OCI-LY1 (cell line): ENCODE measurements at regions not wholly inside any gene's neighbourhood (a gene's known extent, or its start where the extent isn't known, plus 50 kb on each side); places are given as distances from the start of the nearest gene placed in this dataset.

ENCODE experiments used
- H2AFZ ChIP-seq: fragments of 200-600 bp; sonication (generic), shearing (Covaris generic); 2 replicates; pipeline ENCODE4 v1.6.0; 2014; ENCODE audit warnings: antibody characterized with exemption, mild to moderate bottlenecking, low read length
- H3F3A ChIP-seq: fragments of 200-600 bp; sonication (generic), shearing (Covaris generic); 2 replicates; pipeline ENCODE4 v1.6.0; 2014; ENCODE audit warnings: mild to moderate bottlenecking, antibody characterized with exemption, low read length, moderate library complexity; ENCODE audit not compliant: insufficient read depth
- H3K27ac ChIP-seq: fragments of 200-600 bp; sonication (generic); 2 replicates; pipeline ENCODE4 v1.5.1; 2014; ENCODE audit warnings: low read length, mixed run types, mild to moderate bottlenecking, low read depth; ENCODE audit not compliant: poor library complexity, severe bottlenecking
- H3K27me3 ChIP-seq: fragments of 200-600 bp; sonication (generic); 2 replicates; pipeline ENCODE4 v1.6.0; 2014; ENCODE audit warnings: antibody characterized with exemption, mild to moderate bottlenecking, low read length, moderate library complexity; ENCODE audit not compliant: insufficient read depth
- H3K36me3 ChIP-seq: fragments of 200-600 bp; sonication (generic); 2 replicates; pipeline ENCODE4 v1.6.1; 2014; ENCODE audit warnings: mild to moderate bottlenecking, antibody characterized with exemption, low read length, moderate library complexity, mixed read lengths; ENCODE audit not compliant: insufficient read depth
- H3K4me1 ChIP-seq: fragments of 200-600 bp; sonication (generic); 2 replicates; pipeline ENCODE4 v1.5.1; 2014; ENCODE audit warnings: mild to moderate bottlenecking, low read length, moderate library complexity; ENCODE audit not compliant: insufficient read depth, severe bottlenecking
- H3K4me2 ChIP-seq: fragments of 200-600 bp; sonication (generic), shearing (Covaris generic); 2 replicates; pipeline ENCODE4 v1.6.1; 2014; ENCODE audit warnings: low read length
- H3K4me3 ChIP-seq: fragments of 200-600 bp; sonication (generic); 2 replicates; pipeline ENCODE4 v1.5.1; 2014; ENCODE audit warnings: low read length, low read depth, mild to moderate bottlenecking, mixed read lengths; ENCODE audit not compliant: poor library complexity, severe bottlenecking
- H3K79me2 ChIP-seq: fragments of 200-600 bp; shearing (Covaris generic); 2 replicates; pipeline ENCODE4 v1.6.1; 2016; ENCODE audit warnings: mixed run types, low read length, mixed read lengths; ENCODE audit not compliant: insufficient read depth
- H3K9ac ChIP-seq: fragments of 200-600 bp; sonication (generic), shearing (Covaris generic); 2 replicates; pipeline ENCODE4 v1.6.1; 2014; ENCODE audit warnings: mild to moderate bottlenecking, low read length, mixed read lengths
- H3K9me2 ChIP-seq: fragments of 200-600 bp; sonication (generic), shearing (Covaris generic); 2 replicates; pipeline ENCODE4 v1.6.1; 2014; ENCODE audit warnings: low read depth, mild to moderate bottlenecking, low read length, mixed read lengths
- H3K9me3 ChIP-seq: fragments of 200-600 bp; shearing (Covaris generic); 2 replicates; pipeline ENCODE4 v1.6.1; 2014; ENCODE audit warnings: low read length, mixed read lengths
- H4K20me1 ChIP-seq: fragments of 200-600 bp; sonication (generic), shearing (Covaris generic); 2 replicates; pipeline ENCODE4 v1.6.0; 2016; ENCODE audit warnings: mild to moderate bottlenecking, low read length; ENCODE audit not compliant: insufficient read depth
- EZH2 ChIP-seq: fragments of 200-600 bp; sonication (generic), shearing (Covaris generic); IDR thresholded peaks from 2 replicates; pipeline ENCODE4 v1.8.0; 2017; ENCODE audit warnings: borderline replicate concordance, mixed run types, mild to moderate bottlenecking, antibody characterized with exemption, low read length, moderate library complexity, mixed read lengths
- TF ChIP-seq, protein P1 (sequence below): fragments of 200-600 bp; sonication (generic), shearing (Covaris generic); IDR thresholded peaks from 2 replicates; pipeline ENCODE4 v1.5.1; 2017; ENCODE audit warnings: mild to moderate bottlenecking, antibody characterized with exemption, low read length, moderate library complexity, mixed read lengths

DNA sequence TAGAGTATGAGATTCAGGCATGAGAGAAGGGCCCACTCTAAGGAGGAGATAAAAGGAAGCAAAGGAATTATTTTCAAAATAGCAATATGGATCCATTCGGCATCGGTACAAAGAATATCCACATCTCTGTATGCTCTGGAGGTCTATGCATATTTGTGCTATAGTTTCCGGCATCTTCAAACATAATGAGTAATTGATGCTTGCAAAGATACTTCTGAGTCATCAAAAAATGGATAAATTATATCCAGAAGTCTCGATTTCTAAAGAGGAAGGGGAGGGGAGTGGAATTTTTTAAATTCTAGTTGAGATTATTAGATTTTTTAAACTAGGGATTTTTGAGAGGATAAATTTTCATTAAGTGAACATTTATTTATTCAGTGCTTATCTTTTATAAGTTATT, 72.9 kb upstream of the KIAA1217 start:
- TF ChIP-seq, protein P1, sequence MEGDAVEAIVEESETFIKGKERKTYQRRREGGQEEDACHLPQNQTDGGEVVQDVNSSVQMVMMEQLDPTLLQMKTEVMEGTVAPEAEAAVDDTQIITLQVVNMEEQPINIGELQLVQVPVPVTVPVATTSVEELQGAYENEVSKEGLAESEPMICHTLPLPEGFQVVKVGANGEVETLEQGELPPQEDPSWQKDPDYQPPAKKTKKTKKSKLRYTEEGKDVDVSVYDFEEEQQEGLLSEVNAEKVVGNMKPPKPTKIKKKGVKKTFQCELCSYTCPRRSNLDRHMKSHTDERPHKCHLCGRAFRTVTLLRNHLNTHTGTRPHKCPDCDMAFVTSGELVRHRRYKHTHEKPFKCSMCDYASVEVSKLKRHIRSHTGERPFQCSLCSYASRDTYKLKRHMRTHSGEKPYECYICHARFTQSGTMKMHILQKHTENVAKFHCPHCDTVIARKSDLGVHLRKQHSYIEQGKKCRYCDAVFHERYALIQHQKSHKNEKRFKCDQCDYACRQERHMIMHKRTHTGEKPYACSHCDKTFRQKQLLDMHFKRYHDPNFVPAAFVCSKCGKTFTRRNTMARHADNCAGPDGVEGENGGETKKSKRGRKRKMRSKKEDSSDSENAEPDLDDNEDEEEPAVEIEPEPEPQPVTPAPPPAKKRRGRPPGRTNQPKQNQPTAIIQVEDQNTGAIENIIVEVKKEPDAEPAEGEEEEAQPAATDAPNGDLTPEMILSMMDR: no peak
- TF ChIP-seq EZH2: no peak
- no peaks in the 10 kb centered on the region for H3K9me3 ChIP-seq
- no peaks in the 10 kb centered on the region for H4K20me1 ChIP-seq
- H3K9me2 ChIP-seq: no peaks in the 10 kb centered on the region
- no peak overlapping the region for H3K27ac ChIP-seq
- no peaks in the 10 kb centered on the region for H3K27me3 ChIP-seq
- no peak overlapping the region for H3K4me2 ChIP-seq
- H3F3A ChIP-seq: no peaks in the 10 kb centered on the region
- no peaks in the 10 kb centered on the region for H3K4me1 ChIP-seq
- no peaks in the 10 kb centered on the region for H3K36me3 ChIP-seq
- no peak overlapping the region for H3K4me3 ChIP-seq
- no peak overlapping the region for H3K9ac ChIP-seq
- H2AFZ ChIP-seq: no peak overlapping the region
- no peaks in the 10 kb centered on the region for H3K79me2 ChIP-seq

DNA sequence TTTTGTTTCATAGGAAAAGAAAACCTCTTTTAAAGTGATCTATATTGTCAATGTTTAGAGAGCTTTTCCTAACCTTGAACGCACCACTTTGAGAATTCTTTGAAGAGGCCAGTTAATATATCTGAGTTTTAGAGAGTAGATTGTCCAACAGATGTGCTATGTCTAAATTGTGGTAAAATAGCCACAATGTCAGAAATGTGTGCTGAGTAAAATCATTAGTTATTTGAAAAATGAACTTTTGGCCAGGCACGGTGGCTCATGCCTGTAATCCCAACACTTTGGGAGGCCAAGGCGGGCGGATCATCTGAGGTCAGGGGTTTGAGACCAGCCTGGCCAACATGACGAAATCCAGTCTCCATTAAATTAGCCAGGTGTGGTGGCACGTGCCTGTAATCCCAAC, 61.6 kb upstream of the KIAA1217 start:
- Histone ChIP-seq H3K36me3 (no peaks in the 10 kb centered on the region), H3K4me3 (no peak overlapping the region), H3K27ac (no peak overlapping the region), H3K4me1 (no peaks in the 10 kb centered on the region), H3K9me3 (no peaks in the 10 kb centered on the region), H4K20me1 (no peaks in the 10 kb centered on the region), H2AFZ (no peak overlapping the region), H3K9ac (no peak overlapping the region), H3K27me3 (no peaks in the 10 kb centered on the region), H3K79me2 (no peaks in the 10 kb centered on the region), H3F3A (no peaks in the 10 kb centered on the region), H3K4me2 (no peak overlapping the region), H3K9me2 (no peaks in the 10 kb centered on the region)
- TF ChIP-seq EZH2: no peak
- TF ChIP-seq, protein P1: no peak

DNA sequence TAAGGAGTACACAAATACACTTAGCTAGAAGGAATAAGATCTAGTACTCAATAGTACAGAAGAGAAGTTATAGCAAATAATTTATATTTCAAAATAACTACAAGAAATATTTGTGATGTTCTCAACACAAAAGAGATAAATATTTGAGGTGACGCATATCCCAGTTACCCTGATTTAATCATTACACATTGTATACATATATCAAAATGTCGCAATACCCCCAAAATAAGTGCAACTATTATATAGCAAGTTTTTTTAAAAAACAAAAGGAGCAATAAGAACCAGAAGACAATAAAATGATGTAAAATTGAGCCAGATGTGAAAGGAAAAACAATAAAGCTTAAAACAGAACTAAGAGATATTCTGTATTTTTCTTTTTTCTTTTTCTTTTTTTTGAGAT, 59.3 kb upstream of the KIAA1217 start:
- Histone ChIP-seq H3K9ac (no peak overlapping the region), H3K4me3 (no peak overlapping the region), H3F3A (no peaks in the 10 kb centered on the region)

More for the DNA sequence above, 59.3 kb upstream of the KIAA1217 start:
- no peaks in the 10 kb centered on the region for H3K9me3 ChIP-seq
- H3K79me2 ChIP-seq: no peaks in the 10 kb centered on the region
- H3K9me2 ChIP-seq: no peaks in the 10 kb centered on the region
- H3K27me3 ChIP-seq: no peaks in the 10 kb centered on the region
- no peak overlapping the region for H3K27ac ChIP-seq
- no peaks in the 10 kb centered on the region for H3K4me1 ChIP-seq
- TF ChIP-seq, protein P1: no peak
- no peak for TF ChIP-seq EZH2
- H2AFZ ChIP-seq: no peak overlapping the region
- H3K36me3 ChIP-seq: no peaks in the 10 kb centered on the region
- no peak overlapping the region for H3K4me2 ChIP-seq
- H4K20me1 ChIP-seq: no peaks in the 10 kb centered on the region
